Left kidney (tissue), 1 donor: ENCODE measurements at regions not wholly inside any gene's neighbourhood (a gene's known extent, or its start where the extent isn't known, plus 50 kb on each side); places are given as distances from the start of the nearest gene placed in this dataset.
"Not testable (repeated sequence)": the region's sequence is repeated elsewhere in the genome, so short reads cannot be mapped to it uniquely, and the experiment has no call there.

Experiments
- DNase-seq: peaks from one replicate; pipeline ENCODE4 v3.0.0-alpha.2; 2013

DNA sequence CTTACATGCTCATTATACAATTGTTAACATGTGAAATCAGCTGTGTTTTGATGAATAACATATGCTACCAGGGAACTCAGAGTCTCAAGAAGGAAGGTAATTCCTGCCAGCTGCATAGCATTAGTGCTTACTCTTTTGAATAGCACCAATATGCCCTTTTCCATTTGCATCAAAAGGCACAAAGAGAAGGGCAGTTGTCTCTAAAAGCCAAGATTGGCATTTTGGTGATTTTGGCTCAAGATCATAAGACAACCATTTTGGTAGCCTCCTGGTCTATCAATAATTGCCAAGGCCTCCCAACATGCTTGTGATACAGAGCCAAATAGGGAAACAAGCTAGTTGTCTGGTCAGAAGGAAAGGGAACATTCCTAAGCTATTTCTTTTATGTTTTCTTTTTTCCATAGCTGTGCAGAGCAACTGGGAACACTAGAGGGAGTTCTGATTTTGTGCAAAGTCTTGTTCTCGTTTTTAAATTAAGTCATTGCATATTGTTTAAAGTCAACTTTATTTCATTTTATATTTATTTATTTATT is 416.7 kb upstream of the CHORDC1 start:
- peak; percentile 18 for DNase-seq

GRCh38 chr11:90635886-90636285 is 413.0 kb upstream of the CHORDC1 start:
- DNase-seq: no peak

DNA sequence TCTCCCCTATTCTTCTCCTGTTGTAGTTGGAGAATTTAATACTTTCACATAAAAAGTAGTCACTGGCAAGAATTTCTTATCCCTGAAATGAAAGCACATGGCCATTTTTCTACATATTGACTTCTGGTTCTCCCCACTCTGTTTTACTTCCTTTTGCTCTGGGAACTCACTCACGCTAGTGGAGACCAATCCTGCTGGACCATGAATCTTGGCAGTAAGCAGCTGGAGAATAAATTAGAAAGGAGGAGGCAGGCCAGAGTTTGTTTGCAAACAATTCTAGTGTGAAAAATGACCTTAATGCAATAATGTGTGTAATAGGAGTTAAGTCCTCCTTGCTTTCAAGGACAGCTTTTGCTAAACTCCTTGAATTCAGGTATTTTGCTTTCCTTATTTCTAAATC is 412.3 kb upstream of the CHORDC1 start:
- DNase-seq: peak; percentile 15

DNA sequence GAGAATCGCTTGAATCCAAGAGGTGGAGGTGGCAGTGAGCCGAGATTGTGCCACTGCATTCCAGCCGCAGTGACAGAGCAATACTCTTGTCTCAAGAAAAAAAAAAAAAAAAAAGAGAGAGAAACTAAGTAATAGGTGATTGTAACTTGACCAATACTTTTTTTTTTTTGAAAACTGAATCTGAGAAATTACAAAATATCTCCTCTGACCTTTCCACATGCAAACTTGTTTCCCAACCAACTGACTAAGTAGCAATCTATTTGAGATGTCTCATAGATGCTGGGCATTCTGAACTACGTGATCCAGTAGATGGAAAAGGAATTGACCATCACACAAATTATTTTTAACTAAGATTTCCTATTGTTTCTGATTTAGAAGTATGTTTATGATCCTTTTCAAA is 407.3 kb upstream of the CHORDC1 start:
- DNase-seq: no peak

DNA sequence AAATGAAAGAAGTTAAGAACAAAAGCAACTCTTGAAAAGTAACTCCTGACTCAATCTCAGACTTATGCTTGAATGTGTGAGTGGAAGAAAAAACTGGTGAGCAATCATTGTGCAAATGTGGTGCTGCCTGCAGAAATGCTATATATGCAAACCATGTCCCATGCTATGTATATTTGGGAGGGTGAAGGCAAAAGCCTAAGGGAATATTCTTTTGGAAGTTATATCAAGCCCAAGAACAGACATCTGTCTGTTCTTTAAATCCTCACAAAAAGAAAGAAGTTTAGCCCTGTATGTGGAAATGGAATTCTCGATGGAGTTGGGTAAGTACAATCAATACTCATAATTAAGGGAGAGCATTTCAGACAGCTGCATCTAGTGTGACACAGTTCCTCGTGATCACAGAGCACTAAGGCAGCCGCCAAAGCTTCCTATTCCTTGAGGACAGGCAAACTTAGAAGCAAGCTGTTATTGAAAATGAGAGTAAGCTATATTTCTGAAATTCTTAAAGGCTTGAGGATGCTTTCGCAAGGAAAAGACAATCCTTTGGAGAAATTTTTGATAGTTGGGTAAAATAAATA is 406.5 kb upstream of the CHORDC1 start:
- DNase-seq: no peak

DNA sequence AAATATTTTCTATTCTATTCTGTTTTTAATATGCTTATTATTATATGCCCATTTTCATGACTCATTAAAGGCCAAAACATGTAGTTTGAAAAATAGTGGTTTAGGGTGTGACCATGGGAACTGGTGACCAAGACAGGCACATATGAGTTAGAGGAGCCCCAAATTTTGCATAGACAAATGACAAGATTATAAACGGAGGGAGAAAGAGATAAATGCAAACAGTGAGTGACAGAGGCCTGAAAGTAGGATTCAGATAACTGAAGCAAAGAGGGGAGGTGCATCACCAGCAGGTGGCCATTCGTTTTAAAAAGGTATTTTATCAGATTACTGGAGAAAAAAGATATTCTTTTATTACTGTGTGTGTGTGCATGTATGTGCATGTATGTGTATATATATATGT is 391.5 kb upstream of the CHORDC1 start:
- no peak for DNase-seq

DNA sequence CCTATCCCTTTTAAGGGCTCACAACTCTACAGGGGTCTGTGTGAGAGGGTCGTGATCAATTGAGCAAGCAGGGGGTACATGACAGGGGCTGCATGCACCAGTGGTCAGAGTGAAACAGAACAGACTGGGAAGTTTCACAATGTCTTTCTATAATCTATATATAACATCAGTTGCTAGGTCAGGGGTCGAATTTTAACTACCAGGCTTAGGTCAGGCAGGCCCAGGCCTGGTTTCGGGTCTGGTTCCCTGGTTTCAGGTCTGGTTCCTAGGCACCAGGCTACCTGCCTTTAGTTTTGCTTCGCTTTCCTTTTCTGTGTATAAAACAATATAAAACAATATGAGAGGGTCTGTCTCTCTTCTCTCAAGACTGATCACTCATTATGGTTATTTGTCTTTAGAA is 390.2 kb upstream of the CHORDC1 start:
- not testable (repeated sequence) for DNase-seq

DNA sequence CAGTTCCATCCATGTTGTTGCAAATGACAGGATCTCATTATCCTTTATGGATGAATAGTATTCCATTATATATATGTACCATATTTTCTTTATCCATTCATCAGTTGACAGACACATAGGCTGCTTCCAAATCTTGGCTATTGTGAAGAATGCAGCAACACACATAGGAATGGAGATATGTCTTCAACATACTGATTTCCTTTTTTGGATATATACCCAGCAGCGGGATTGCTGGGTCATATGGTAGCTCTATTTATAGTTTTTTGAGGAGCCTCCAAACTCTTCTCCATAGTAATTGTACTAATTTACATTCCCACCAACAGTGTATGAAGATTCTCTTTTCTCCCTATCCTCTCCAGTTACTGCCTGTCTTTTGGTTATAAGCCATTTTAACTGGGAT is 383.9 kb upstream of the CHORDC1 start:
- DNase-seq: no peak

- no peak for DNase-seq
Observed at GRCh38 chr11:90601261-90601660, 378.4 kb upstream of the CHORDC1 start.

GRCh38 chr11:90594658-90595057 is 371.8 kb upstream of the CHORDC1 start:
- DNase-seq: no peak

- DNase-seq: no peak
Observed at GRCh38 chr11:90593099-90593498, 370.2 kb upstream of the CHORDC1 start.

- DNase-seq: no peak
Observed at GRCh38 chr11:90590286-90590685, 367.4 kb upstream of the CHORDC1 start.

- no peak for DNase-seq
Observed at GRCh38 chr11:90589735-90590134, 366.9 kb upstream of the CHORDC1 start.

GRCh38 chr11:90587896-90588295 is 365.0 kb upstream of the CHORDC1 start:
- no peak for DNase-seq

DNA sequence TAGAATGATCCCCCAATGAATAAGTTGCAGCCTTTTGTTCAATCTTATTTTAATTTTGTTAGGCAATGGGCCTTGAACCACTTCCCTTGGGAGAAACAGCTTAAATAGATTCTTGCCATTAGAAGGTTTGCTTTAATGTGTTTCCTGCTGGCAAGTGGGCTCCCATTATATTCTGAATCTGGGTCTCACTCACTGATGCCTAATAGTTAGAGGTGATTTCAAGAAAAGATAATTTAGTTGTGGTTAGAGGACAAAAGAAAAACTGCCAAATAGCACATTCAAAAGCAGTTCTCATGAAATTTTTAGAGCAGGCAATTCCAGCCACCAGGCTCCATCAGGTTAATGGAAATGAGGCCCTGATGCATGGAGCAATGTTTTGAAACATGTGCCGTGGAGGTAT is 362.6 kb upstream of the CHORDC1 start:
- no peak for DNase-seq

- DNase-seq: not testable (repeated sequence)
Observed at GRCh38 chr11:90582999-90583398, 360.1 kb upstream of the CHORDC1 start.

DNA sequence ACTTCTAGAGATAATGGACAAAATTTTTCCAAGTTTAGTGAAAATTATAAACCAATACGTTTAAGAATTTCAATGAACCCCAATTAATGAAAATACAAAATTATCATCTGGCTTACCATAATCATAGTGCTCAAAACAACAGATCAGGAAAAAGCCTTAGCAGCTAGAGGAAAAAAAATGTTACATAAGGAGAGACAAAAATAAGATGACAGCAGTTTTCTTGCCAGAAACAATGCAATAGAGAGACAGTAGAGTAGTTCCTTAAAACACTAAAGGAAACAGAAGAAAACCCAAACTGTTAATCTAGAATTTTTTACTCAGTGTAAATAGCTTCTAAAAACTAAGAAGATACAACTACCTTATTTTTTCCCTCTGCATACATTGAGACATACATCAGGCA is 341.7 kb upstream of the CHORDC1 start:
- no peak for DNase-seq

DNA sequence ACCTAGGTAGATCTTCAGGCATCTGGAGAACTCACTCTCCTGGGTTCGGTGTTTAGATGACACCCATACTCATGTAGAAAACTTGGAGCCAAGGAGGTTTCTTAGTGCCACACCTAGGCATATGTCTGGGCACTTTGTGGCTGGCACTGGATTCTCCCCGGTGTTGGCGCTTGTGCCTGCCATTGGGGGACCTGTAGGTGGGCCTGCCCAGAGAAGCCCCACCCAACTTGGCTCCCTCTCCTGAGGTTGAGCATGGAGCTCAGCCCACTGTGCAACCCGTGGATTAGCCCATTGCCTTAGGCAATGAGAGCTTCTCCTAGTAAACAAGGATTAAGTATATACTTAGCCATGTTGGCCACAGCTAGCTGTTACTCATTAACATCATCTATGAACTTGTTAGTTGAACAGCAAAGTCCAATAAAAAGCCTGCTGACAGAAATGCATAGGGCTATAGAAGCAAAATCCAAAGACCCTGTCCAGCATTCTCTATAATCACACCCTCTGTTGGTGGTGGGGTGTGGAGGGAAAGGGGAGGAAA is 335.5 kb upstream of the CHORDC1 start:
- no peak for DNase-seq

DNA sequence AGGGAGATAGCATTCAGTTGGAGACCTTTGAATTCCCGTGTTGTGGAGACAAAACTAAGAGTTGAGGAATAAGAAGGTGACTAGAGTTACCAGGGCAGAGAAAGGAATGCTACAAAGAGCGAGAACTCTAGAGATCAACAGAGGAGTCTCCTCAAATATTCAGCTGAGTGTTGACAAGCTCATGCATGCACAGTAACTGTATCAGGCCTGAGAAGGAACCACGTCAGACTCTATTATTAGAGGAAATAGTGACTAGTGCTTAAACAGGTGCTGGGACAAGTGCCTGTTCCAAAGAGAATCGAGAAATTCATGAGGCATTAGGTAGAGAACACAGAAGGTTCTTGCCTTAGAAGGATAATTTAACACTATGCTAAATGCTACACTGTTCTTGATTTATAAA is 333.8 kb upstream of the CHORDC1 start:
- no peak for DNase-seq

DNA sequence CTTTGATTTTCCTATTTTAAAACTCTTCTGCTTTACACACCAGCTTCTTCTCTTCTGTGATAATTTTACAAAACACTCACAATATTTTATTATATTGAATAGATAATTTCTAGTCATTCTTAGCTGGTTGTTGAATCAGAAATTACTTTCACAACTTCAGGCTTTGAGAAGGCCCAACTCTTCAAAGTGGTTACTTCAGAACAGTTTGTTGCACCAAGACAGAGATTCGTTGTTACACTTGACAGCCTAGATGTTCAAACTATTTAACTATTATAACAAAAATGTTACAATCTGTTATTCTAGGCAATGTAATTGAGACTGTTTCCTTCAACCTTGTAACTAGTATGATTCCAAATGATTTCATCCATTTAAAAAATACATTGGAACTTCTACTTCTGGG is 333.2 kb upstream of the CHORDC1 start:
- no peak for DNase-seq

DNA sequence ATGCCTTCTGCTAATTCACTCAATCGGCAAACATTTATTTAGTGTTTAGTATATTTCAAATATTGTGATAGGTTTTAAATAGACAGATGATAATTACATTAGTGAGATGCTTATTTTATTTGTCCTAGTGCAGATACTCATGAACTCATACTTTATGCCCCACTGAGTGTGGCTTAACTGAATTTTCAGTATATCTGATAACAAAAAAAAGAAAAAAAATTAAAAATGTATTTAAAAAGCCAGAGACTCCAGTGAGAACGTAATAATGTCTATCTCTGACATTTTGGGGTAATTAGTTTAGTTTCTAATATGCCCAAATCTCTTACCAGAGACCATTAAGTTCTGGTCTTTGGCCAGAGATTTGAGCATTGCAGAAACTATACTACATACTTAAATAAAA is 332.6 kb upstream of the CHORDC1 start:
- no peak for DNase-seq

GRCh38 chr11:90542092-90542491 is 319.2 kb upstream of the CHORDC1 start:
- DNase-seq: no peak

GRCh38 chr11:90536301-90536700 is 313.5 kb upstream of the CHORDC1 start:
- no peak for DNase-seq

DNA sequence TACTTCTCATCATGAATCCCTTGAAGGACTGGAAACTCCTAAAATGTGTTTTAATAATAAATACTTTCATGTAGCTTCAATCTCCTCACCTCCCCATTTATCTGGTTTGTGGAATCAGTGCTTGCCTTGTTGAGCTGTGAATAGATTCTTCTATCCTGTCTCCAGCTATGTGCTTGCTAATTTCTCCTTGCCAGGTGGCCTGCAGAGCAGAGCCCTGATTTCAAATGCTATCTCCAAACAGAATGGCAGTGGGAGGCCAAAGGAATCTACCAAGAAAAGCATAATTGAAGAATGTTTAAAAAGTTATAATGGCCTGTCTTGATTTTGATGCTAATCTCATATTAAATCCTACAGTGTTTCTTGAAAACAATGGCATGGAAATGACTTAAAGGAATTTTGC is 309.3 kb upstream of the CHORDC1 start:
- no peak for DNase-seq

DNA sequence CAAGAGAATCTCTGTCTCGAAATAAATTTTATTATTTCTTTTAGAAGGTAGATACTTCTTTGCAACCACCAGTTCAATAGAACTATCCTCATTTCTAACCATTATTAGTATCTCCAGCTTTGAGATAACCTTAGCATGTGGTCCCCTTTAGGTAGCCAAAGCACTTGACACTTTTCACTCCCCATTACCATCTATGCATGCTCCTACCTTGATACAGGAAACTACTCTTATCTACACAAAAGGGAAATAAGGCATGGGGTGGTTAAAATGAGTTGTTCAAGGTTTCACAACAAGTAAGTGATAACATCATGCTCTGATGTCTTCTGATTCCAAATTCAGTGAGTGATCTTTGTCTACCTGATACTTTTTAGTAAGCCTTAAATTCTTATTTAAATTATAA is 308.2 kb upstream of the CHORDC1 start:
- no peak for DNase-seq
